ENCODE measurements at regions not wholly inside any gene's neighbourhood (a gene's known extent, or its start where the extent isn't known, plus 50 kb on each side); places are given as distances from the start of the nearest gene placed in this dataset.

- DNase-seq: no peak
Observed at GRCh38 chr11:70836071-70836470, 416.3 kb downstream of the SHANK2 start.

- no peak for DNase-seq
Observed at GRCh38 chr11:70838198-70838597, 414.2 kb downstream of the SHANK2 start.

GRCh38 chr11:70839851-70840250 lies 412.5 kb downstream of the SHANK2 start:
- DNase-seq: no peak

DNA sequence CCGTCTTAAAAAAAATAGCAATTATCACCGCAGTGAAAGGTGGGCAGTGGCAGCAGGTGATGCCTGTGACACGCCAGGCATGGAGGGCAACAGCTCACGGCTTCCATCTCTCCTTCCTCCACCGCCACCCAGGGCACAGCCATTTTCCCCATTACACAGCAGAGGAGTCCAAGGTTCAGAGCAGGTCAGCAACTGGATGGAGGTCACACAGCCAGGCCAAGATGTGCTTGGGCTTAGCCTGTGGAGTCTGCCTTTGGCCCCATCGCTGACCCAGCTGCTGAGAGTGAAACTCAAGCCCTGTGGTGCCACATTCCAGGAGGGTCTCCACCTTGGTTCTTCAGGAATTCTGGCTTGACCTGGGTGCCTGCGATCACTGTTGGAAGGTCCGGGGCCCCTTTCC lies 411.1 kb downstream of the SHANK2 start:
- DNase-seq: no peak

- DNase-seq: no peak
Observed at GRCh38 chr11:70842256-70842655, 410.1 kb downstream of the SHANK2 start.

- no peak for DNase-seq
Observed at GRCh38 chr11:70842701-70843100, 409.7 kb downstream of the SHANK2 start.

- DNase-seq: no peak
Observed at GRCh38 chr11:70843906-70844305, 408.5 kb downstream of the SHANK2 start.

- no peak for DNase-seq
Observed at GRCh38 chr11:70844387-70844786, 408.0 kb downstream of the SHANK2 start.

- DNase-seq: no peak
Observed at GRCh38 chr11:70845591-70846041, 406.8 kb downstream of the SHANK2 start.

DNA sequence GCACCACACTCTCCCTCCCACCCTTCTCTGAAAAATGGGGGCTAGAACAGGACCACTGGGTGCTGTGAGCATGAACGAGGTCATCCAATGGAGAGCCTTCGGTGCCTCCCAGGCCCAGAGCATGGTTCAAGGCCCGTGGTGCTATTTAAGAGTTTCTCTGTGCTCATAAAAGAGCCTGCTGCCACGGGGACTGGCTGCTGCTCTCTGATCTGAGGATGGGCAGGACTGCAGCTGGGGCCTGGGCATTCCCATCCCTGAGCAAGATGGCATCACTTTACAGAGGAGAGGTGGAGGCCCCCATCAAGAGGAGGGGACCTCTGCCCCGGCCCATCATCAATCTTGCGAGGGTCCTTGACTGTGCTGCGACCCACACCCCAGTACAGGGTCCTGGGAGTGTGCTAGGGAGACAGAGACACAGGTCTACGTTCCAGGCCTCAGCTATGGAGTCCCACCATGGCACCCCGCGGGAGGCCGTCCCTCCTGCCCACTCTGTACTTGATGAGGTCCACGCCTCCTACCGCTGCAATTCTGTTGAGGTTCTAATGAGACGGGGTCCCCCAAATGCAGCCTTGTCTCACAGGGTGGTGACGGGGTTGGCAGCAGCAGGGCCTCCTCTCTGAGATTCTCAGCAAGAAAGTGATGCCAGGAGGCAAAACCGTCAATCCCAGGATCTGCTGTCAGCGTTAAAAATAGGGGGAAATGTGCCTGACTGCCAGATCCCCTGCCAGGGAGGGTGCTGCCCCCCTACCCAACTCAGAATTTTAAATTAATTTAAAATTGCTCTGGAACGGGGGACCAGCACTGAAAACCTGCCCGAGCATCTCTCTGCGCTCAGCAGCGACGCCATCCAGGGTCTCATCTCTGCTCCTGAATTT lies 405.4 kb downstream of the SHANK2 start:
- DNase-seq: no peak

DNA sequence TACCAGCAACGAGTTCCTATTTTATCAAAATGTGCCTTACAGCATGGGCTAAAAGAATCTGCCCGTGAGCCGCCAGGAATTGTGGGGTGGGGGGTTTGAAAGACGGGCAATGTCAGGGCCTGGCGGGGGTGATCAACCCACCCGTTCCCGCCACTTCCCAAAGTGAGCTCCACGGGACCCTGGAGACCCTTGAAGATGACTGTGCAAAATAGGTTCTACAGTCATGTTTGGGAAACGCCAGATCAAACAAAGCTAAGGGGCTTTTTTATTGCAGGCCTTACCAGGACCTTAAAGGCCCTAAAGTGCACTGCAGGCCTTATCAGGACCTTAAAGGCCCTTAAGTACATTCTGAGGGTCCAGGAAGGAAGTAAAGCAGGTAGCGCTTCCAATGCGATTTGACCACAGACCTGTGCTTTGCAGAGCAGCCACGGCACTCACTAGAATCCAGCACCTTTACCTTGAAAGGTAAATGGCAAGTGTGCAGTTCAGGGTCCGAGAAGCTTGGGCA lies 404.1 kb downstream of the SHANK2 start:
- no peak for DNase-seq

- DNase-seq: no peak
Observed at GRCh38 chr11:70849031-70849430, 403.3 kb downstream of the SHANK2 start.

DNA sequence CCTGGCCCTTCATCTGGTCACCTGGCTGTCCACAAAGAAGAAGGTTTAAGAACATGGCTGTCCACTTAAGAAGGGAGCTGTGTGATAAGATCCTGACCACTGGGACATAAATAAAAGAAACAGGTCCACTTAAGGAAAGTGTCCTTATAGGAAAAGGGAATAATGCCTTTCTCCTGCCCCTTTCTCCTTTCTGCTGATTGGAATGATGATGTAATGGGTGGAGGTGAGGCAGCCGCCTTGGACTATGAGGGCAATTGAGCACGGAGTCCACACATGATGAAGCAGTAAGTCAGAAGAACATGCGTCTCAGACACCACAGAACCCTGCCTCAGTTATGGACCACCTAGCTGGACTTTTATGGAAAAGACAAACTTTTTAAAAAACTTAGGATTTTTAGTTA lies 401.1 kb downstream of the SHANK2 start:
- no peak for DNase-seq

GRCh38 chr11:70851907-70852306 lies 400.5 kb downstream of the SHANK2 start:
- no peak for DNase-seq

DNA sequence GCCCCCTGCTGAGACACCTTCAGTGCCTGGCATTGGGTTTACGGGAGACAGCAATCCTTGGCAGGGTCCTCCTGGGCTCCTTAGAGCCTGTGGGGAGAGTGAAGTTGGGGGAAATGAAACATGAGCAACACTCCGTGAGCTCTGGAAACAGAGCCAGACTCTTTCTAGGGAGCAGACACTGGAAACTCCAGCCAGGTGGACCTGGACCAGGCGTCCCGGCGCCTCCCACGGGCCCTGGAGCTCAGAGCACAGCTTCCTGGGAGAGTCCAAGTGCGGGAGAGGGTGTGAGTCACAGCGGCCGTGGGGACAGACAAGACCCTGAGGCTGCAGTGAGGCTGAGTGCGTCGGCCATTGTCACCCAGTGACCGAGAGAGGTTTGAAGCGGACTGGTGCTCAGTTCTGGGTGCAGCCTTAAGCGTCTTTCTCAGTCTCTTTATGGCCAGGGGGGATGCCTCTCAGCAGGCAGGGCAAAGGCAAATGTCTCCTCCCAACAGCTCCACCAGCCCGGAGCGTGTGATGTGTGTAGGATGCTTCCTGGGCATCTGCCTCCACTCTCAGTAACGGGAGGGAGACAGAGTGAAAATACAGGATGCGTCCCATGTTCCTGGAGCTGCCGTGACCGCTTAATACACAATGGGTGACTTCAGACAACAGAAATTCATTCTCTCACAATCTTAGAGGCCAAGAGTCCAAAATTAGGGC lies 399.2 kb downstream of the SHANK2 start:
- no peak for DNase-seq

- DNase-seq: no peak
Observed at GRCh38 chr11:70853770-70854108, 398.6 kb downstream of the SHANK2 start.

- DNase-seq: no peak
Observed at GRCh38 chr11:70854201-70854600, 398.2 kb downstream of the SHANK2 start.

DNA sequence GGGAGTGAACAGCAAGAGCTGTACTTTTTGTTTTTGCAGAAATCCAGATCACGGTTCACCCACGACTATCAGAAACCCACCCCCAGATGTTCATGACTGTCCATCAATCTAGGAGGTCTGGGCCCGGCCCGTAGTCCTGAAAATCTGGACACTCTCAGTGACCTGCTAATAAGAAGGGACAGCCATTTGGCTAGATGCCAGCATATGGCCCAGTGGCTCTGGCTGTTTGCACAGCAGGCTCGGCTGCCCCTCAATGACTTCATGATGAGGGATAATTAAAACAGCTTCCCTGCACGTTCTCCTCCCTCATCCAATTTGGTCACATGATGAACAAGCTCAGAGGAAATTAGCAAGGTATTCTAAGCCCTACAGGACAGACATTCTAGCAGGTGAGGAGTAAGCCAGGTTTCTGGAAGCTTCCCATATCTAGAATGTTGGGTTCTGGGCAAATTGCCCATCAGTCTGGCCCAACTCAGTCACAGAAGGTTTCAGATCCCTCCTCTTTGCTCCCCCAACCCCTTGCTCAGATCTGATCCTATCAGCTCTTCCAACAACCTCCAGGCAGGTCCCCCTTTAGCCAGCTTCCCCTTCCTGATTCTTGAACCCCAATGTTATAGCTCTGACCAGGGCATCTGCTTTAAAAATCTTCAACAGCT lies 397.3 kb downstream of the SHANK2 start:
- DNase-seq: no peak

DNA sequence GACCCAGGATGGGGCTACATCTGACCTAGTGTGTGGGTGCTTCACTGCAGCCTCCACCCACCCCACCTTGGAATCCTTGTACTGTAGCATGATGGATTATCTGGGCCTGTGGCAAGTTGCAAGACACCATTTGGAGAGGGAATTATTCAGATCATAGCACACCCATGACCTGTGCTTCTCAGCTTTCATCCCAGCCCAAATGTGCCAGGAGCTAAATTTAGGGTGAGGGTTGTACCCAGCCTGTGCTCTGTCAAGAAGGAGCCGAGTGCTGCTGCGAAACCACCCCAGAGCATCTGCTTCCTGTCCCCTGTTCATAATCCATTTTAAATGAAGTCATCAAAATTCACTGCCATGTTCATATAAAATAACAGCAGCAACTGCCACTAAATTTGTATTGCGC lies 394.5 kb downstream of the SHANK2 start:
- DNase-seq: no peak

DNA sequence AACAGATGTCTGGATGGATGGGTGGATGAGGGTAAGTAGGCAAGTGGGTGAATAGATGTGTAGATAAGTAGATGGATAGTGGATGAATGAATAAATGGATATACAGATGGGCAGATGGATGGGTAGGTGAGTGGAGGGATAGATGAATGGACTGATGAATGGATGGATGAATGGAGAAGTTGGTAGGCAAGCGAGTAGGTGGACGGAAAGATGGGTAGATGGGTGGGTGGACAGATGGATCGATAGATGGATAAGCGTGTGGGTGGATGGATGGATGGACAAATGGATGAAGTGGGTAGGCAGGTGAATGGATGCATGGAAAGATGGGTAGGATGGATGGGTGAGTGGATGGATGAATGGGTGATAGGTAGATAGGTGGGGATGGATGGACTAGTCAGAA lies 393.2 kb downstream of the SHANK2 start:
- DNase-seq: no peak

DNA sequence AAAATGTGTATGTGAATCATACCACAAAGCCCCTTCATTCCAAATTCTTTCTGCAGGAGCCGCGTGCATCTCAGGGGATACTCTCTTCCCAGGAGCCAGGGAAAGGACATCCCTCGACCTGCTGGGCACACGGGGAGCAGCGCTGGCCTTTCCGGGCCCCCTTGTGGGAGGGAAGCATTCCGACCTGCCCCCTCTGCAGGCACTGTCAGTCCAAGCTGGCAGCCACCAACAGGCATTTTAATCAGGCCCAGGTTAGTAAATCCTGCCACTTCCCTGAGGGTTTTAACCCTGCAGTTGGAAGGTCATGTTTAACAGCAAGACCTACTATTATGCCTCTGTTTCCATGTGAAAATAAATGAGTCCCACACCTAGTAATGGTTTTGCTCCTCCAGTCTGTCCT lies 391.5 kb downstream of the SHANK2 start:
- DNase-seq: no peak

DNA sequence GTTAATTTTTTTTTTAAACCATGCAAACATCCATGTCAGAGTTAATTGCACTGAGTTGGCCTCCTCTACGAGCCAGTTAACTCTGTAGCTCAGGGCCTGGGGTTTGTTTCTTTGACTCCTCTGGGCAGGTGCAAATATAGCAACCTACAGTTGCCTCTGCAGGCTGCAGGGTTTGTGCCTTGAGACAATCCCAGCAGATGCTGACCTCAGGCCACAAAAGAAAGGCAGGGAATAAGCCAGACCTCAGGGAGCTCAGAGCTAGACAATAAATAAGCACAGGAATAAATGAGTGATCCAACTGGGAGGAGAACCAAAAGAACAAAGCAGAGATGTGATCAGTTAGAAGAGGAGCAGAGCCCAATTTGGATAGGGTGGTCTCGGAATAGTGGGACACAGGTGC lies 390.8 kb downstream of the SHANK2 start:
- DNase-seq: no peak

DNA sequence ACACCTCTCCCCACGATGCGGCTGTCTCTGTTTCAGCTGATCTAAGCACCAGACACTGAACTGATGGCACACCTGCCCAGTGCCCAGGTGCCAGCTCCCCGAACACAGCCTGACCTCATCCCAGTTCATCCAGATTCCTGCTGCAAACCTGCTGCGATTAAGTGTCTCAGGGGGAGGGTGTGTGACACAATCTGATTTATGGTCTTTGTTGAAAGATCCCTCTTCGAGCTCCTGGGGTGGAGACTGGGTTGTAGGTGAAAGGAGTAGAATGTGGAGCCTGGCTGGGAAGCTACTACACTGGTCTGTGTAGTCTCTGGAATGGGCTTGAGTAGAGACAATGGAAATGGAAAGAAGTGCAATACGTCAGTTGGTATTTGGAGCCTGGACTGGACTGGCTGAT lies 390.3 kb downstream of the SHANK2 start:
- DNase-seq: no peak

DNA sequence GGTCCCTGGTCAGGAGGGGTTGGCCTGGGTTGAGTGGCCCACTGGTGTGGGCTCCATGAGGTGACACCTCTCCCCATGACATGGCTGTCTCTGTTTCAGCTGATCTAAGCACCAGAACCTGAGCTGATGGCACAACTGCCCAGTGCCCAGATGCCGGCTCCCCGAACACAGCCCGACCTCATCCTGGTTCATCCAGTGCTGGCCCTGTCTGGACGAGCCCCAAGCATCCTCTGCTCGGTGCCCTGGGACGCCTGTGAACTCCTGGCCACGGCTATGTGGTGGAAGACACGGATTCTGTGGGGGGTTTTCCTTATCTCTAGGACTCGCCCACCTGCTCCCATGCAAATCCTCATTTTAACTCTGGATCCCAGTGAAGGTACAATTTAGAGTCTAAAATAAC lies 389.2 kb downstream of the SHANK2 start:
- DNase-seq: no peak
